HG03469 (cell line): ENCODE measurements at regions not wholly inside any gene's neighbourhood (a gene's known extent, or its start where the extent isn't known, plus 50 kb on each side); places are given as distances from the start of the nearest gene placed in this dataset.

Experiments
- ATAC-seq: cut with Tn5 transposase; IDR thresholded peaks from one replicate; pipeline ENCODE4 v1.9.1; 2021; ENCODE audit warnings: mild to moderate bottlenecking, moderate library complexity, moderate number of reproducible peaks; ENCODE audit not compliant: unreplicated experiment

- no peak for ATAC-seq
Measured at GRCh38 chr4:107255596-107255995, 219.5 kb upstream of the DKK2 start.

- ATAC-seq: no peak
Measured at GRCh38 chr4:107255114-107255513, 219.0 kb upstream of the DKK2 start.

GRCh38 chr4:107253579-107254068 lies 217.5 kb upstream of the DKK2 start:
- ATAC-seq: no peak

- ATAC-seq: no peak
Measured at GRCh38 chr4:107253090-107253489, 217.0 kb upstream of the DKK2 start.

GRCh38 chr4:107252571-107252970 lies 216.5 kb upstream of the DKK2 start:
- no peak for ATAC-seq

GRCh38 chr4:107248571-107248970 lies 212.5 kb upstream of the DKK2 start:
- ATAC-seq: no peak

- no peak for ATAC-seq
Measured at GRCh38 chr4:107247738-107248137, 211.6 kb upstream of the DKK2 start.

GRCh38 chr4:107246761-107247160 lies 210.6 kb upstream of the DKK2 start:
- no peak for ATAC-seq

GRCh38 chr4:107243141-107243781 lies 207.1 kb upstream of the DKK2 start:
- no peak for ATAC-seq

- no peak for ATAC-seq
Measured at GRCh38 chr4:107220976-107221375, 184.9 kb upstream of the DKK2 start.

DNA sequence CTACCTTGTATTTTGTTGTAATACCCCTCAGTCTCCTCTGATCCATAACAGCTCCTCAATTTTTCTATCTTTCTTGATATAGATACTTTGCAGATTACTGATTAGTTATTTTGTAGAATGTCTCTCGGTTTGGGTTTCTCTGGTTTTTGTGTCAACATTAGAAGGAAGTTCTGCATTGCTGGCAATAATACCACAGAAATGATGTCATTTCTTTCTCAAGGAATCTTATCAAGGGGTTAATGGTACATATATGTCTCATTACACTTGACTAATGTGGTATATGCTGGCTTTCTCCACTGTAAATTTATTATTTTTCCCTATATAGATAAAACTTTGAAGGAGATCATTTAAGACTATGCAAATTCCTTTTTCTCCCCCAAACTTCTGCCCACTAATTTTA lies 183.6 kb upstream of the DKK2 start:
- ATAC-seq: no peak

DNA sequence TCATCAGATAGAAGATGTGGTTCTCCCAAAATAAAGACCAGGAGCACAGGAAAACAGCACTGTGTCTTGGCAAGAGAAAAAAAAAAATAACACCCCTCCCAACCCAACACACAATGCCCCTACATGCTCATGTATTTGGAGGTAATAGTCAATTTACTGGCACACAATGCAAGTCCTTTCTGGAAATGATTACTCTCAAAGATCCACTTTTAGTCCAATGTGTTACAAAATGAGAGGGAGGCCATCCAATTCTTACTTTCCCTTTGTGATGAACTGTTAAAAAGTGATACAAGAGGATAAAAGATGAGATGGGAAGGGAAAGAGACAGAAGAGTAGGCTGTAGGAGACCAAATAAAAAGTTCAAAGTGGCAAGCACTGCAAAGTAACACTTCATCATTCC lies 180.3 kb upstream of the DKK2 start:
- ATAC-seq: no peak

DNA sequence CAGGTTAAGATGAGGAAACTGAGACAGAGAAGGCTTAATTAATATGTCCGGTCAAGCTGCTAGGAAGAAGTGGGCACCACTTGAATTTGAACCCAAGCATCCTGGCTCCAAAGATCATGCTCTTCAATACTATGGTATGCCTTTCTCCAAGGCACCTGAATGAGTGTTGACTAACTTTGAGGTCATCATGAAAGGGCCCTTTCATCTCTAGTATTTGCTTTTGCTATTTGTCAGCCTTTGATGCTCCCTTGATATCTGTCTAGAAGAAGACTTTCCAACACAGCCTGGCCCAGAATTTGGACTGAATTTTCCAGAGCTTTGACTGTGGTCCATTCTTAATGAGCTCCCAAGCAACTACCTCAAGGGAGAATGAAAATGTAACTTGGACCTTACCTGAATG lies 179.1 kb upstream of the DKK2 start:
- ATAC-seq: no peak

DNA sequence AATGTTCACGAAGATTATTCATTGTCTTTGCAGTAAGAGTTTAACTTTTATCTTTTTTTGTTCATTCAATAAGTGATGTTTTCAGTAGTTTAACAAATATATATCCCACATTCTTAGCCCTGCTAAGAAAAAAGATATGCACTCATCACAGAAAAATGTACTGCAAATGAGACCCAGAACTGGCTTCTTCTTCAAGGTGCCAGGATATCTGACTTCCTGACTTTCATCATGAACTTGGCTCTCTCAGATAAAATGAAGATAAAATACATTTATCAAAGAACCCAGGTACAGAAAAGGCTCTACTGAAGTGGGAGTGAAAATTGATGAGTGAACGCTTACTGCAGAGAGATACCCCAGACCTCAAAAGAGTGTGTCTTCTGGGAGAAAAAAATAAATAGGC lies 177.8 kb upstream of the DKK2 start:
- no peak for ATAC-seq

GRCh38 chr4:107213410-107213809 lies 177.3 kb upstream of the DKK2 start:
- no peak for ATAC-seq

DNA sequence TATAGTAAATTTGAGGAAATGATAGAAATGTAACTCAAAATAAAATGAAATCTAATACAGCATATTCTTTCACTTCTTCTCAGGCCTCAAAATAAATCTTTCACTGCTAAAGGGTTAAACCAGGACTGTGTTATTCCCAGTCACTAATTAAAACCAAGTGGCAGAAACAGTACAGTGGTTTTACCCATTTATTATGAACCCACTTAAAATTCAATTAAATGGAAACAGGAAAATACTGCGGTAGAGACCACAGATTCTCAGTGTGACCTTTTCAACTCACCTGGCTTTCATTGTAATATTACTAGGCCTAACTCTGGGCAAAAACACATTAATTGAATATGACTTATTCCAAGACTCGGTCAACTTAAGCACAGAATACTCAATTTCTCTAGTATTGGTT lies 176.5 kb upstream of the DKK2 start:
- ATAC-seq: no peak

GRCh38 chr4:107210450-107211239 lies 174.5 kb upstream of the DKK2 start:
- ATAC-seq: no peak

DNA sequence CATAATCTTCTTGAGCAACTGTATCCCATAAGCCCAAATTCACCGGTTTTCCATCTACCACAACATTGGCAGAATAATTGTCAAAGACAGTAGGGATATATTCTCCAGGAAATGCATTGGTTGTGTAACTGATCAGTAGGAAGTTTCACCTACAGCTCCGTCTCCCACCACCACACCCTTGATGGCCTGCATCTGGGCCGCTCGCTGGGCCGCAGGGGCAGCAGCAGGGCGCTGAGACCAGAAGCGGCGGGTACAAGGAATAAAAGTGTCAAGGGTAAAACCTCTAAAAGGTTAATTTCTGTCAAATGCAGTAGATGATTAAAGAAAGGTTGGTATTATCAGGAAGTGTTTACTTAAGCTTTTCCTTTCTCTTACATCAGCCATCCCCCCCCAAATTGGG lies 167.6 kb upstream of the DKK2 start:
- ATAC-seq: no peak

- no peak for ATAC-seq
Measured at GRCh38 chr4:107202744-107203143, 166.6 kb upstream of the DKK2 start.

DNA sequence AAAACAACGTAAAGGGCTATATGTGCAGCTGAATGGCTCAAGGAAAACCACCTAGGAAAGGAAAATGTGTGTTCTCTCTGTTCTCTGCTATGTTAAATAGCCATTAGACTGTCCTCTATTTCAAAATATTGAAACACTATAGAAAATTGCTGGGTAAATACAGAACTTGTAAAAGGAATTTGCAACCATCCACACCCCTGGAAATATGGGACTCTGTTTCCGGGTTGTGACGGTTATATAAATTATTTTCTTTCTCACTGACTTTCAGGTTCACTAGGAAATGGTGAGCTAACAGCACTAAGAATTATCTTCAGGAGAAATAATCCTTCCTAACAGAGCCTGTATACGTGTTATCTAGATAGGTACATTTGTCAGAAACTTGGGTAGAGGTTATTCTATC lies 161.0 kb upstream of the DKK2 start:
- ATAC-seq: no peak

GRCh38 chr4:107196312-107196711 lies 160.2 kb upstream of the DKK2 start:
- no peak for ATAC-seq

GRCh38 chr4:107194005-107194404 lies 157.9 kb upstream of the DKK2 start:
- no peak for ATAC-seq
